GM18867 (cell line): ENCODE measurements at regions not wholly inside any gene's neighbourhood (a gene's known extent, or its start where the extent isn't known, plus 50 kb on each side); places are given as distances from the start of the nearest gene placed in this dataset.
"Not testable (repeated sequence)": the region's sequence is repeated elsewhere in the genome, so short reads cannot be mapped to it uniquely, and the experiment has no call there.

Experiments used
- ATAC-seq: cut with Tn5 transposase; IDR thresholded peaks from one replicate; pipeline ENCODE4 v1.9.1; 2021; ENCODE audit warnings: mild to moderate bottlenecking, moderate library complexity; ENCODE audit not compliant: unreplicated experiment

GRCh38 chr10:123309731-123310130, 155.5 kb downstream of the BUB3 start:
- ATAC-seq: no peak

- ATAC-seq: no peak
These were observed 162.6 kb downstream of the BUB3 start for GRCh38 chr10:123316776-123317175.

DNA sequence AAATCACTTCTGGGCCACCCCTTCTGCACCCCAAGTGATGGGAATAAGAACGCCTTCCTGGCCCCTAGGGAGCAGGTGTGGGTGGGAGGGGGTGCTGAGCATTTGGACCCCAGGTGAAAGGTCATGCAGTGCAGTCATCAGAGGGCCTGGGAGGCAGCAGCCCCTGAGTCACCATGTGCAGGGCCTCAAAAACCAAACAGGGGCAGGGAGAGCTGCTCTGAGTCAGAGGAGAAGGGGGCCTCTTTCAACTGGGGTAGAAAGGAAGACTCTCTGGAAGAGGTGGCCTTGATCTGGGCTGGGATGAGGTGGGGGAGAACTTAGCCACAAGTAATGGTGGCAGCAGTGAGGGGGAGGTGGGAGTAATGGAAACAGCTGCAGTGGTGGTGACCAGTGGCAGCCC, 164.3 kb downstream of the BUB3 start:
- no peak for ATAC-seq

DNA sequence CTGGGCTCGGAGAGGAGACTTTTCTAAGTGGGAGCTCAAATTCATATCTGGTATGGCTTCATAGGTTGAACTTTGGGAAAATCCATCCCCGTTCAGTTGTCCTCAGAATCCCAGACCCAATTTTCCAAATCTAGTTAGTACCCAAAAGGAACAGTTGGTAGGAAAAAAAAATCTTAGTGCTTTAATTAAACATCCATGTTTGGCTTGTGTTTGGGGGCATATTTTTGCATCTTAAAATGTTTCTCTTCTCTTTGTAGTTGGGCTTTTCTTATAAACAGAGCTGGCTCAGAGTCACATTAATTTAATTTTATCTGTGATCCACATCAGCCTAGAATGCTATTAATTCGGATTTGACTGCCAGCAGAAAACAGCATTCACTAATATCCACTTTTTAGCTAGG, 165.9 kb downstream of the BUB3 start:
- ATAC-seq: no peak

GRCh38 chr10:123323884-123324283, 169.7 kb downstream of the BUB3 start:
- ATAC-seq: no peak

- no peak for ATAC-seq
These were observed 171.5 kb downstream of the BUB3 start for GRCh38 chr10:123325663-123326190.

DNA sequence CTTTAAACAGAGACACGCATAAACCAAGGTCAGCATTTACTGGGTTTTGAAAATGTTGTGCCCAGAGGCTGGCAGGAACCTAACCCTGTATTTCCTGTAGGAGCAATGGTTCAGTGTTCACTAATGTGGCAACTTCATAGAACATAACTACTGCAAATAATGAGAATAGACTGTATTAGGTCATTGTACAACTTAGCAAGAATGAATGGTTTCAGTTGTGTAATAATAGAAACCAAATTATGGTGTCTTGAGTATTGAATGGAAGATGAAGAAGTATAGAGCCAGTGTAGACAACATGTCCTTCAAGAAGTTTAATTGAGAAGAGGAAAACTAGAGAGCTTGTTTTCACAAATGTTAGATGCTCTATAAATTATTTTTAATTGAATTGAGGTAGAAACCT, 172.5 kb downstream of the BUB3 start:
- ATAC-seq: no peak

DNA sequence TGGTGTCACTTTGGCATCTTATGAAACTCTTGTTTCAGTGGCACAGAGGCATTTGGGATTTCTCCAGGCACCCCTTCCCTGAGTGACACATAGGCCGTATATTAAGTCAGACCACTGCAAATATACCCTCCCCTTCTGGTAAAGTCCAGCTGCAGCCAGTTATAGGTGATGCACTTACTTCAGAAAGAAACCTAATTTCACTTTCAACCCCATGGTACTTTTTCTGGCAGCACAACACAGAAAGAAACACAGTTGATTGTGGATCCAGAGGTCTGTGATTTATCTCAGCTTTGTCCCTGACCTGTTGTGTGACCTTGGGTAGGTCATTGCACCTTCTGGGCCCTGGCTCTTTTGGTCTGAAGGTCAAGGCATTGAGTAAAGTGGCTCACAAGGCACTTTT, 173.2 kb downstream of the BUB3 start:
- peak; percentile 80 for ATAC-seq

GRCh38 chr10:123327896-123328295, 173.7 kb downstream of the BUB3 start:
- no peak for ATAC-seq

DNA sequence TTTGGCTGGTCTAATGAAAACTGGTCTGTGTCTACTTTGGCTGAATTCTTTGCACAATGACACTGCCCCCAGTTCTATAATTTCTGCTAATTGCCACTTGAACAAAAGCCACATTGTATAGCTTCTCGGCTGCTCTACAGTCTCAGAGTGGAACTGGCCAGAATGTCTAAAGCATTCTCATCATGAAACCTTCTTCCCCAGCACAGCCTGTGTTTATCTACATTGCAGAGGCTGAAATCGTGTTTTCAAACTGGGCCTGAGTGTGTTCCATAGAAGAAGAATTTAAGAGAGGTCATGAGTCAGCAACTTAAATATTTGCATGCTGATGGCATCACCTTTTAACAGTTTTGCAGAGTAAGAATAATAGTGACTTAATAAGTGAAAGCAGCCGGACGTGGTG, 177.2 kb downstream of the BUB3 start:
- ATAC-seq: no peak

- ATAC-seq: no peak
These were observed 192.4 kb downstream of the BUB3 start for GRCh38 chr10:123346581-123346980.

DNA sequence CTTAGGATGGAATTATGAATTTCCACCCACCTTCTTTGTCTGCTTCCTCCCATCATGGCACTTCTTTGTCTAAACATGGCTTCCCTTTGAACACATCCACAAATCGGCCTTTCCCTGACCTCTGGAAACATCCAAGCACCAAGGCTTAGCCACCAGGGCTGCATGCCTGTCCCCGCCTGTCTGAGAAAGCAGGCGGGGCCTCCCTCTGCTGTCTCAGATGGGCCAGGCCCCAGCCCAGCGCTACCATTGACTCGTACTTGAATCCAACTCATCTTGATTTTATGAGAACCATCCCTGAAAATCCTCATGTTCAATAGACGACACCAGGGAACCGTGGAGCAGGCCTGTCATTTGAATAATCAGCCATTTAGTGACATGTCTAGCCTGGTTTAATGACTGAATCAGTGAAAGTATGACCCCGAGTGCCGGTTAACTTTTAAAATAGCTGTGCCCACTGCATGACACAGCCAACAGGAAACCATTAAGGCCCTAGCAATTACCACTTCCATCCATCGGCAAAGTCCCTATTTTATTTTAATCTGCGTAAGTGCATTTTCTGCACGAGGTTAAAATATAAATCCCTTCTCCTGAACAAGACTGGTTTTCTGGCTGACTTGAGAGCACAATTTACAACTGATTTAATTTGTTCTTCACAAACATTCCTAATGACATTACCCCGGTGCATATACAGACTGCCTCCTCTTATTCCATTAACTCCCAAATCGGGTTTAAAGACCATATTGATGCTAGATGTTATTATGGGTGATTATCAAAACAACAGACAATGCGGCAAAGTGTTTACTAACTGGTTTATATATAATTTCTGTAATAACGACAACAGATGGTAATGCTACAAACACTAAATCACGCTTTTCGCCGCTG, 194.7 kb downstream of the BUB3 start:
- no peak for ATAC-seq

GRCh38 chr10:123351715-123352114, 197.5 kb downstream of the BUB3 start:
- ATAC-seq: no peak

DNA sequence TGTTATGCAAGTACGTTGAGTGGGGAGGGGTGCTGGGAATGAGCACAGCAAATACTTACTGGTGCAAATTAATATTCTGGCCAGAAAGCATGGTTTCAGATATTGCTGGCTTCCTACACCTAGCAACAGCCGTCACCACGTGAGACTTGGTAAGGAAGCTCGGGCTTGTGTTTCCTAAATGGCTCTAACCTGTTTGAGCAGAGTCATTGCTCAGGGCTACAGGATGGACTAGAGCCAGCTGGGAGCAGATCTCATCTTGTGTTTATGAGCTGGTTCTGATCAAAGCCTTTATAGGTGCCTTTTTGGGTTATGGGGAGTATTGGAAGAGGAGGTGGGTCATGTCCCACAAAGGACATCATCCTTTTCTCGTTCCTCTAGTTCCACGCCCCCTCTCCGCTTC, 200.3 kb downstream of the BUB3 start:
- no peak for ATAC-seq

DNA sequence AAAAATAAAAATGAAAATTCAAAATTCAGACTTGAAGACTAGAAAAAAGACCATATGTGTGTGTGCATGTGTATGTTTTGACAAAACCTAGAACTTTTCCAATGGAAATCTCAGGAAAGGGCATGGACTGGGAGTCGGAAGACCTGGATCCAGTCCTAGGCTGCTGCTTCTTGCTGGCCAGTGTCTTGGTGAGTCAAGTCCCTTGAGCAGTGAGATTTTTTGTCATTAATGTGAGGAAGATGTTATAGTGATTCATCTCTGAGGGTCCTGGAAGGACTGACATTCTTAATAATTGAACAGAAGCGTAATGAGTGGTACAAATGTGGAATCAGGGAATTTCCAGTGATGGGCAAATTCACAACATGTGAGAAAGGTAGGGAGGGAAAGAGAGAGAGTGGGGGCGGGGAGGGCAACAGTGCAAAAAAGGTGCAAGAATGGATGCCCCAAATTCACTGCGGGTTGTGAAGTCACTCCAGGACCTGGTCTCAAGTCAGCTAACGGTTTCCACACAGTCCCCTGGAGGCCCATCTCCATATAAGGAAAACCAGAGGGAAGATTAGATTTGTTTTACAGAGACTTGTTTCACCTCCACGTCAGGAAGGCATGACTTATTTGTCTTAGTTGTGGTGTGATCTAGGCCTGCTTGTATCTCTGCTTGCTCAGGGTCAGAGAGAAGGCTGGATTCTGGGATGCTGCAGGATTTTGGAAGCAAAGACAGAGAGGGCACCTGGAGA, 201.7 kb downstream of the BUB3 start:
- no peak for ATAC-seq

- no peak for ATAC-seq
These were observed 202.6 kb downstream of the BUB3 start for GRCh38 chr10:123356799-123357198.

DNA sequence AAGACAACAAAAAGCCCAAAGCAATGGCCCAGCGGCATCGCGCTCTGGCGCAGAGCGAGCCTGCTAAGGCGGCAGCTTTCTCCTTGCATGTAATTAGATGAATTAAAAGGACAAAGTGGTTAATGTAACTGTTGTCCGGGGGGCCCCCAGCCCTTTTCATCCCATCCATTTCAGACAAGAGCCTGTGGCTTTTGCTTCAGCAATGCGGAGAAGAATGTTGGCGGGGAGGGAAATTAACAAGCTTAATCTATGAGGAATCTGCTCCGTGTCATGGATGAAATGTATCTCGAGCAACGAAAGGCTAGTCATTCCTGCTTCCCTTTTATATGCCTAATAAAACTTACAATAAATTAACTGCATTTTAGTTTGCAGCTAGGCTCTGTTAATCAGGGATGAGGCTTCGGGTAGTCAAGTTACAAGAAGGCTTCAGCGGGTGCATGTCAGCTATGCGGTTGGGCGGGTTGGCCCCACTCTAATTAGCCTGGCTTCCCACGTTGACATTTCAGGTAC, 203.3 kb downstream of the BUB3 start:
- ATAC-seq: no peak

DNA sequence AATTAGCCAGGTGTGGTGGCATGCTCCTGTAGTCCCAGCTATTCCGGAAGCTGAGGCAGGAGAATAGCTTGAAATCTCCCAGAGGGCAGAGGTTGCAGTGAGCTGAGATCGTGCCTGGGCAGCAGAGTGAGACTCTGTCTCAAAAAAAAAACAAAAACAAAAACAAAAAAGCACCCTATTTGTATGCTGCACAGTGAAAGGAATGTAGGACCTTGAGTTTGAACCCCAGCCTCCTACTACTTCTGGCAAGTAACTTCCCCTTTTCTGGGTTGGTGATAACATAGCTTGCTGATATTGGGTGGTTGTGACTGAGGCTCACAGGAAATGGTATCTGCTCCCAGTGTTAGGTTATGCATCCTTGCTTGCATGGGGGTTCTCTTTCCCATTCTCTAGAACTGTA, 205.3 kb downstream of the BUB3 start:
- no peak for ATAC-seq

GRCh38 chr10:123361832-123362231, 207.6 kb downstream of the BUB3 start:
- no peak for ATAC-seq

DNA sequence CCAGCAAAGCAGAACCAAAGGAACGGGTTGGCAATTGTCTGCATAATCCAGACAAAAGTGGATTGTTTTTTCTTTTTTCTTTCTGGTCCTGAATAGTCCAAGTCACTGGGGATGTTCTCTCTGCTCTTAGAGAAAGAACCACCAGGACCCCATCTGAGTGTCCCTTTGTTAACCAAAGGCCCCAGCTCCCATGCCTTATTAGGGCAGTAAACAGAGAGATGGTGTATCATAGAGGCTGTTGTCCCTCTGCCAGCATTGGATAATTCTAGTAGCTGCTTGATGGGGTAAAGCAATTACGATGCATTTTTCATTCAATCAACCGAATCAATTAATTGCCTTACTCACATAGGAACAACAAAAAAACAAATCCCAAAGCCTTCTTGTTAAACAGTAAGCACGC, 213.0 kb downstream of the BUB3 start:
- no peak for ATAC-seq

DNA sequence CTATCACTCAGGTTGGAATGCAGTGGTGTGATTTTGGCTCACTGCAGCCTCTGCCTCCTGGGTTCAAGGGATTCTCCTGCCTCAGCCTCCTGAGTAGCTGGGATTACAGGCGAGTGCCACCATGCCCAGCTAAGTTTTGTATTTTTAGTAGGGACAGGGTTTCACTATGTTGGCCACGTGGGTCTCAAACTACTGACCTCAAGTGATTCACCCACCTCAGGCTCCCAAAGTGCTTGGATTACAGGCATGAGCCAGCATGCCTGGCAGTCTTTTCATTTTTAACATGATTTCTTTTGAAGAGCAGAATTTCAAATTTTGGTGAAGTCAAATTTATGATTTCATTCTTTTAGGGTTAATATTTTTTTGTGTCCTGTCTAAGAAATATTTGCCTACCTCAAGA, 217.4 kb downstream of the BUB3 start:
- not testable (repeated sequence) for ATAC-seq

DNA sequence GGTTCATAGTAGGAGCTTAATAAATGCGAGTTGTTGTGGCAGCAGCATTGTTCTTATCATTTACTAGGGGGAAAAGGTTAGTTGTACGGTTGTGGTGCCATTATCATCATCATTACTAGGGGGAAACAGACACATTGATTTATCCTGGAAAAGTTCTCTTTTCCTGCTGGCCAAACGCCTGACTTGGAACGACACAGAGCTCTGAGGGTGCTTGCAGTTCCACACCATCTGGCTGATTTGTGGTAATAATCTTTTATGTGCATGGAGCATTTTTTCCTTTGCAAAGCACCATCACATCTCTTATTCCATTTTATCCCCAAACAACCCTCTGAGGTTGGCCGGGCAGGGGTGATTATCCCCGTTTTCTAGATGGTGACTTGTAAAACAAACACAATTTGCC, 219.4 kb downstream of the BUB3 start:
- no peak for ATAC-seq
